OCI-LY3 (cell line): ENCODE measurements at regions not wholly inside any gene's neighbourhood (a gene's known extent, or its start where the extent isn't known, plus 50 kb on each side); places are given as distances from the start of the nearest gene placed in this dataset.

Experiments used
- CTCF ChIP-seq: fragments of 200-600, 300-600 bp; sonication (generic); IDR thresholded peaks from 2 replicates; pipeline ENCODE4 v1.5.1; 2014; ENCODE audit warnings: antibody characterized with exemption, low read length, low read depth
- EZH2phosphoT487 ChIP-seq: fragments of 200-600 bp; shearing (Covaris generic); IDR thresholded peaks from 2 replicates; pipeline ENCODE4 v1.6.1; 2018; ENCODE audit warnings: antibody characterized with exemption, mixed run types, low read depth

GRCh38 chr2:120809151-120809550, 73.5 kb downstream of the GLI2 start:
- TF ChIP-seq CTCF (no peak), EZH2phosphoT487 (no peak)
